SK-N-DZ (cell line): ENCODE measurements at regions not wholly inside any gene's neighbourhood (a gene's known extent, or its start where the extent isn't known, plus 50 kb on each side); places are given as distances from the start of the nearest gene placed in this dataset.
"Not testable (repeated sequence)": the region's sequence is repeated elsewhere in the genome, so short reads cannot be mapped to it uniquely, and the experiment has no call there.

Source experiments
- DNase-seq: peaks from one replicate; pipeline ENCODE4 v3.0.0-alpha.2; 2015; ENCODE audit warnings: low spot score

DNA sequence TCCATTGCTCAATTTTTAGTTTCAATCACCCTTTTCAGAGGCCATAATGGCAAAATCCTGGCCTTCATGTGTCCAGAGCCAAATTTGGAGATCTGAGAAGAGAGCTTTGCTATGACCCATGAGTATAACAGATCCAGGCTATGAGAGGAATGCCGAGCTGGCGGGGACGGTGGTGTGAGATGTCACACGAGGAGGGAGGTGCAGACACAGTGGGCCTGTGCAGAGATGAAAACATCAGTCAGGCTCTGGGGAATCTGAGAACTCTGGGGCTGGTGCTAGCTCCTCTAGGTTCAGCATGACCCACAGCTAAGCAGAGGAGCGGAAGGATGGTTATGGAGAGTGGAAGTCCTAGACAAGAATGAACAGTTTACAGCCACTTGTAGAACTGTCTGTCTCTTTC, 398.3 kb upstream of the ATP10A start:
- DNase-seq, result no peak

DNA sequence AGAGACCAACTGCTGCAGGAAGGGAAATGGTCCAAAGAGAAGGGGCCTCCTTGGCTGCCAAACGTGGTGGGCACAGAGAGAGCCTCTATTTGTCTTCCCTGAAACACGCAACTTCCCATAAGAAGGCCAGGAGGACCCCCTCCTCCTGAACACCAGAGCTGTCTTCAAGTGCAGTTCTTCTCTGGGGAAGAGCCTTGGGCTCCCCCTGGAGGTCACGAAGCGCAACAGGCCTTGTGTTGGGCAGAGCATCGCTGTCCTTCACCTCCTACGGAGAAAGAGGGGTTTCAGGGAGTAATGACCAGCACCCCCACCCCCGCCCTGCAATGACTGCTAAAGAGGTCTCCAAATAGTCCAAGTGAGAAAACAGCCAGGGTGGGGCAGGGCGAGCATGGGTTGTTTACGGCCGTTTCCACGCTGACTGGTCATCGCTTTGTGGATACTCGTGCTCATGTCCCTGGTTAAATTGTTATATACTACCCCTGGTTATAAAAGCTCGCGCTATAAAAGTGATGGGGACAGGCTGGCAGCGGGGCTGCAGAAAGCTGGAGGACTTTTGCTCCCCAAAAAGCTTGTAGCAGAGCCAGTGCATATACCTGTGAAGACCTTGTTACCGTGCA, 397.5 kb upstream of the ATP10A start:
- DNase-seq, result peak; percentile 32

DNA sequence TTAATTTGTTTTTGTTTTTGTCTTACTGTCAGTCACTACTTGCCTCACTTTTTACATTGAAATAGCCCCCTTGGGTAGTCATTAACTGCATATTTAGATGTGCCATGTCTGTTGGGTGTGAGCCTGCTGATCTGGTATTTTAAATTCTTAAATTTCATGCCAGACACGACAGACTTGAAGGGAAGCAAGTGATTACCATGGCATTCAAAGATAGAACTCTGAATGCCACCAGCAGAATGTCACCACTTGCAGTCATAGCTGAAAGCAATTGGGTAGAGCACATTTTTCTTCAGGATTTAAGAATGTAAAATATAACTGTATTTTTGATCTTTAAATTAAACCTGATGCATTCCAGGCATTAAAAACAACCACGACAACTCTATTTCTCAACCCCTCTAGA, 396.5 kb upstream of the ATP10A start:
- DNase-seq, result no peak

DNA sequence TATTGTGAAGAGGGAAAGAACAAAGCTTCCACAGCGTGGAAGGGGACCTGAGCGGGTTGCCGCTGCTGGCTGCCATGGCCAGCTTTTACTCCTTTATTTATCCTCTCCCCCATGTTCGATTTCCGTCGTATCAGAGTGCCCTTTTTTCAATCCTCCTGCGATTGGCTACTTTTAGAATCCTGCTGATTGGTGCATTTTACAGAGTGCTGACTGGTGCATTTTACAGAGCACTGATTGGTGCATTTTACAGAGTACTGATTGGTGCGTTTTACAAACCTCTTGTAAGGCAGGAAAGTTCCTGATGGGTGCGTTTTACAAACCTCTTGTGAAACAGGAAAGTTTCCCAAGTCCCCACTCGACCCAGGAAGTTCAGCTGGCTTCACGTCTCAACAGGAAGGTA, 381.7 kb upstream of the ATP10A start:
- DNase-seq, result not testable (repeated sequence)

DNA sequence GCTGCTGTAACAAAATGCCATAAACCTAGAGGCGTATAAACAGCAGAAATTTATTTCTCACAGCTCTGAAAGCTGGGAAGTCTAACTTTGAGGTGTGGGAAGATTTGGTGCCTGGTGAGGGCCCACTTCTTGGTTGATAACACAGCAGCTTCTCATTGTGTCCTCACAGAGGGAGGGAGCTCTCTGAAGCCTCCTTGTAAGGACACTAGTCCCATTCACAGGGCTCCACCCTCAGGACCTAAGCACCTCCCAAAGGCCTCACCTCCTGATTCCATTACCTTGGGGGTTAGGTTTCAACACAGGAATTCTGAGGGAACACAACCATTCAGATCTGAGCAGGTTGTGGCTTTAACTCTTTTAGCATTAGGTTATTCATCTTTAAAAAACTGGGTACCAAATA, 380.3 kb upstream of the ATP10A start:
- DNase-seq, result no peak

DNA sequence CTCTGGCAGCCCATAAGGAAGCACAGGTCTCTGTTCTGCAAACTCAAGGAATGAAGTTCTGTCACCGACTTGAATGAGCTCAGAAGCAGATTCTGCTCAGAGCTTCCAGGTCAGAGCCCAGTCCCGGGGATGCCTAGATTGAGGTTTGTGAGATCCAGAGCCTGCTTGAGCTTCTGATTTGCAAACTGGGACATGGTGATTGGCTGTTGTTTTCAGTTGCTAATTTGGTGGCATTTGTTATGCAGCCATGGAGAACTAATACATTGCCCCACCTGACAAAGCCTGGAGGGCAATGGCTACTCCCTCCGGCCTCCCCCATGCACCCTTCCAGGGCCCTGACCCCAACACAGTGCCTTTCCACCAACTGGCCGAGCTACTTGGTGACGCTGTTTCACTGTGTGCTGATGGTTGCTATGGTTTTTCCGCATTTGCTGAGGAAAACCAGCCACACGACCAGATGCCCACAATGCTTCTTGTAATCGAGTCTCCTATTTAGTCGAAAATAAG, 379.5 kb upstream of the ATP10A start:
- DNase-seq, result peak; percentile 9

DNA sequence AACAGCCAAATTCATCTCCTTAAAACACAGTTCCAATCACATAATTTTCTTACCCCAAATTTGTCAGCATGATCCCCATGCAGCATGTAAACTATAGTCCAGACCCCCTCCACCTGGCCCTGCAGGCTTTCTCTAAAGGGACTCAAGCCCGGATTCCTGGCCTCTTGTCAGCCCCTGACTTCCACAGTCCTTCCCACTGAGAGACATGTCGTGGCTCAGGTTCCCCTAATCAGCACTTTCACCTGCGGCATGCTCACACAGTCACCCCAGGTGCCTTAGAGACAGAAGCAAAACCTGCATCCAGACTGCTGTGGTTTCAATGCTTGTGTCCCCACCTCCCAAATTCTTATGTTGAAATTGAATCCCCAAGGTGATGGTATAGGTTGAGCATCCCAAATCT, 372.7 kb upstream of the ATP10A start:
- no peak for DNase-seq

DNA sequence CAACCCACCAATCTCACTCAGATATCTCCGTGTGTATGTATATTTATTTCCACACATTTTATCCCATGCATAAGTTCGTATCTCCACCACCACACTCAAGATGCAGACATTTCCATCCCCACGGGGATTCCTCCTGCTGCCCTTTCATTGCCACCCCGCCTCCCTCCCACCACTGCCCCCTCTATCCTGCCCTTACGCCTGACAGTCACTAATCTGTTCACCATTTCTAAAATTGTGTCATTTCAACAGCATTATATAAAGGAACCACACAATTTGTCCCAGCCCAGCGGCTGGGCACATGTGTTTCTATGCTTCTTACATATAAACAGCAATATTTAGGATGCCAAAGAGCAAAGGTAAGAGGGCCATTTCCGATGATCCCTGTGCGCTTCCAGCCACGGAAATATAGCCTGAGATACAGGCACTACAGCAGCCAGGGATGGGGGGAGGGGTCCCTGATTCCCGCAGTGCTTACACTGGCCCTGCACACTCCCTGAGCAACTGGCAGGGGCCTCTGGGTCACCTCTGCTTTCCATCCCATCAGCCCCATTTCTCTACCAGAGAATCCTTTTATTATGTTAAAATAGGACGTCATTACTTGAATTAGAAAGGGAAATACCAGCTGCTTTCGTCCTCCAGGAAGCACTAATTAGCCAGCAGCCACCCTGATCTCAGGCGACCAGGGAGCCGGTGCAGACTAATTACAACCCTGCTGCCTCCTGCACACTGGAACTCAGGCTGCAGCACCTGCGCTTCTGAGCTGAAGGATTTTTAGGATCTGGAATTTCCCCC, 372.0 kb upstream of the ATP10A start:
- DNase-seq, result no peak

DNA sequence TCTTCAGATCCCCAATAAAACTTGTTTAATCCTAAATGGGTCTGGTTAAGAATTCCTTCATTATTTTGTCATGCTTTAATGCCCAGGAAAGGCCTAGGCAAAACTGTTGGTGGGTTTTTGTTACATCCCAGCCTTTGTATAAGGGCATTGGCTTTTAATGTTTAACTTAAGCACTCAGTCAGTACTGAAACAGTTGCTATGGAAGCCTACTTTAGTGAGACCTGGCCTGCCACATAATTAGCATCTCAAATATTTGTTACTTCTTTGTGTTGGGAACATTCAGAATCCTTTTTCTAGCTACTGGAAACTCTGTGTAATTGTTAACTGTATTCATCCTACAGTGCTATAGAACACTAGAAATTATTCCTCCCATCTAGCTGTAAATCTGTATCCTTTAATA, 369.6 kb upstream of the ATP10A start:
- no peak for DNase-seq

DNA sequence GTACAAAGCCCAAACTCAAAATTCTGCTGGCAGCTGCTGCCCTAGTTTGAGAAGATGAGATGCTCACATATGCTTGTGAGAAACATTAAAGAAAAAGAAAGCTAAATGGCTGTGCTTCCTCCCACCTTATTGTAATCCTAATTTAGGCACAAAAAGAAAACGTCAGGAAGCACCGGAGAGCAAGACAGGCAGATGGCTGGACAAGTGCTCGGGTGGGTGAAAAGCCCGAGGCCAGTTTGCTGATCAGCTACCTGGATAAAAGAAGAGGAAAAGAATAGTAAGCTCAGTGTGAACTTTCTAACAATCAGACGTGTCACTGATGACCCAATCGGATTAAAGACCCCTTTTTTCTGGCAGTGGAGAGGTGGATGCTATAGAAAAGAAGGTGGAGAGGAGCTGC, 368.0 kb upstream of the ATP10A start:
- no peak for DNase-seq

DNA sequence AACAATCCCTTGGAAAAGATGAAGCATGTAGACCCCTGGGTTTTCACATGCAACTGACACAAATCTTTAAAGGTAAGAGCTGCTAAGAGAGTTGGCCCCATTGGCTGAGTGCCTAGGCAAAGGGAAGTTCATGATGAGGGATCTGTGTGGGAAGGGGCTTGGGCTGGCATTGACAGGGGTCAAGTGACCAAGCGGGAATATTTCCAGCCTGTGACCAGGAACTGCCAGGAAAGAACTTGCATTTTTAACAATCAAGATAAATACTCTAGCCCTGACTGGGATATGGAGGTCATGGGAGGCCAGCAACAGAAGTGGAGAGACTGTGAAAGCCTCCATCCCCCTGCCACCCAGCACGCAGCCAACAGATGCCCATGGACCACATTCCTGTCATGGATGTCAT, 361.1 kb upstream of the ATP10A start:
- no peak for DNase-seq

DNA sequence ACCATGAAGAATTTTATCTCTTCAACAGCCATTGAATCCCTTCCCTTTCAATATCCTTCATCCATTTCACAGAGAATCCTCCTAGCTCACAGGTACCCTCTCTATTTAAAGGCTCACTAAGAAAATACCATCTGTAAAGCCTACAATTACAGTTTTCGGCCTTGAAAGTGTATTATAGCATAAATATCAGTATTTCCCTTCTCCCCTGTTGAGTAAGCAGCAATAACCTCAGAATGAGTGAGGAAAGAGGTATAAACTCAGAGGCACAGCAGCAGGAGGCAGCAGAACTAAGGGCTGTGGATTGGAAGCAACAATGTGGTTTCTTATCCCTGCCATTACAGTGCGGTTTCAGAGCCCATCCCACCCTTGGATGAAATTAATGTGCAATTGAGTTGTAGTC, 360.6 kb upstream of the ATP10A start:
- no peak for DNase-seq

DNA sequence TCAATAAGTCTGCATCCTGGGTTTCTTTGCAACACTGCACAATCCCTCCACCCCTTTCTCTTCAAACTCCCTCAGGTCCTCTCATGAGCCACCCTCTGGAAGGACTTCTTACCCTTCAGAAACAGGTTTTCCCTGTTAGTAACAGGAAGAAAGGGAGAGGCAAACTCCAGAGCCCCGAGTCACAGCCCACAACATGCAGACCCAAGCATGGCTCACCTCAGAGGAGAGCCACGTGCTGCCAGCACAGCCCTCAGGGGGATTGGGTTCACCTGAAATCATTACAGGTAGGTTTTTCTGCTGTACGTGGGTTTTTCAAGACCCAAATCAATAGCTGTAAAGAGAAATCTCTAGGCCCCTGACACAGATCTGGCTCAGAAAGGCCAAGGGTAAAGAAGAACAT, 359.7 kb upstream of the ATP10A start:
- DNase-seq, result no peak

DNA sequence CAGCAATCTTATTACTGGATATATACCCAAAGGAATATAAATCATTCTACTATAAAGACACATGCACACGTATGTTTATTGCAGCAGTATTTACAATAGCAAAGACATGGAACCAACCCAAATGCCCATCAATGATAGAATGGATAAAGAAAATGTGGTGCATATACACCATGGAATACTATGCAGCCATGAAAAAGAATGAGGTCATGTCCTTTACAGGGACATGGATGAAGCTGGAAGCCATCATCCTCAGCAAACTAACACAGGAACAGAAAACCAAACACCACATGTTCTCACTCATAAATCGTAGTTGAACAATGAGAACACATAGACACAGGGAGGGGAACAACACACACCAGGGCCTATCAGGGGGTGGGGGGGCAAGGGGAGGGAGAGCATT, 353.9 kb upstream of the ATP10A start:
- not testable (repeated sequence) for DNase-seq

DNA sequence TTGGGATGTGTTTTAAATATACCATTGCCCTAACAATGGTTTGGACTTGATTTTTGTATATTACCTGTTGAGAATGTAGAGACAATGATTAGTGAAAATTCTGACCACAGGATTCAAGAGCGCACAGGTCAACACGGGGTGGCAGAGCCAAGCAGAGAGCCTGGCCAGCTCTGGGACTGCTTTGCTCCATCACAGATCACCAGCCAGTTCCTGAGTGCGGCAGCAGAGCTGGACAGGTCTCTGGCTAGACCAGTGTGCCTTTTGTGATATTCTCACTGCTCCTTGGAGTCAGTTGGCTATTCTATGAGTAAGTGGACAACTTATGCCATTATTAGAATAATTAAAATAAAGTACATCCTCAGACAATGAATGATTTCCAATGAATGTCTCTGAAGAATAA, 351.2 kb upstream of the ATP10A start:
- DNase-seq, result no peak

DNA sequence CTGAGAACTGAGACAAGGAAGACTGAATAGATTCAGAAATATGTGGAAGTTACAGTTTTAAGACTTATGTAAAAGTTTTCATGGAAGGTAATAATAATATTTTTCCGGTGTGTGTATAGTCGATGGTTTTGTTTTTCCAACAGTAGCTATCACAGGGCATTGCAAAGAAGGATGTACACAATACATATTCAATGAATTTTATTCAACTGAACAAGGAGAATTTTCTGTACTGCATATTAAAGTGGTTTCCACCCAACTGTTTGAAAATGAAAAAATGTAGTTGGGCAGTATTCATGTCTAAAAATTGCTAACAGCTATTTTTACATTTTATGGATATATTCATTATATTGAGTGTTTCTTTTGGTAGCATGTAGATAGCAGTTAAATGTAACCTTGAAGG, 350.3 kb upstream of the ATP10A start:
- no peak for DNase-seq

DNA sequence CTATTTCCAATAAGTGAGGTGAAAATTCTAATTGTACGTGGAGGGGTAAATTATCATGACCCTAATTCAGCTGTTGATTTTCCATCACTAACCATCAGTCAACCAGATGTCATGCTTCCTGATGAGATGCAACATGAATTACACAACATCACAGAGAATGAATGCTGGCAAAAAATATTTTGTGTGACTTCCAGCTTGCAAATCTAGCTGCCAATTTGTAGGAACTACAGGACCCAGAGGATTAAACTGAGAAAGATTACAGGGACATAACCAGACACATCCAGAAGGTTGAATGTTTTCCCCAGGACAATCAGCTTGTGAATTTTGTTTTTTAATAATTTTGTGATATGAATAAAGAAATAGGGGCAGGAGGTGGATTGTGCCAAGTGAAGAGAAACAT, 349.0 kb upstream of the ATP10A start:
- no peak for DNase-seq

DNA sequence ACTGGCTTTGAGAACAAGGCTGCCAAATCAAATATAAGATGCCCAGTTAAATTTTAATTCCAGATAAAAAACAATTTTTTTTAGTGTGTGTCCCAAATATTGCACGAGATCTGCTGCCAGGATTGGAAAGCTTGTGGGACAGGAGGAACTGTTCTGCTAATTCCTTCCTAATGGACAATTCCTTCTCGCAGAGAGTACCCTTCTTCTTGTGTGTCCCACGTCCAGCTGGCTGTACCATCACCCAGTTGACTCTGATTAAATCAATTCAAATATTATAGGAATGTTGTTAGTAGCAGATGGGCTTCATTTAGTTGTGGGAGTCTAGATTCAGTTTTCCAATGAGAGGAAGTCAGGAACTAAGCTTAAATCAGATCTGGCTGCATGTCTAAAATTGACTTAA, 347.9 kb upstream of the ATP10A start:
- DNase-seq, result no peak

DNA sequence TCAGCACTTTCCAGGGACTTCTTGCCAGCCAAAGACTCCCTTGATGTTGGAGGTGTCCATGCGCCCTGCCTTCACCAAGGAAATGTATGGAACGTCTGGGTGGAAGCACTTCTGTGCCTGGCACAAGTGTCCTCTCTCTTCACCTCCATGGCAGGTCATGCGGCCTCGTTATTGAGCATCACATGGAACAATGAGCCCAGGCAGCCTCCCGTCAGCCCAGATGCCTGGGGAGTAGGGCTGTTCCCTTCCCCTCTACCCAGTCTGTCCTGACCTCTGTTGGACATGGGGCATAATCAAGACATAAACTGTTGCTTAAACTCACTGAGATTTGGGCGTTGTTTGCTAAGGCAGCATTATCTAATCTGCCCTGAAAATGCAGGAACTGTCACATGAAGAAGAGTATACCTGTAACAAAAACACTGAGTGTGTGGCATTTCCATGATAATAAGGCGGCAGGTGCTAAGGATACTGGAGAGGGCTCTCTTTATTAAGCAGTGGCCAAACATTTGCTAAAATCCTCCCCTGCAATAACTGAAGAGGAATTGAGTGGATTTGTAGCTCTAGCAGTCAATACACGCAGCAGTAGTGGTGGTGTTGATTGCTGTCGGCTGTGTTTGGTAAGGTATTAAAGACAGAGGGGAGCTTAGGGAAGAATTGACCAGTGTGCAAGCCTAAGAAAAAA, 338.2 kb upstream of the ATP10A start:
- DNase-seq, result no peak

DNA sequence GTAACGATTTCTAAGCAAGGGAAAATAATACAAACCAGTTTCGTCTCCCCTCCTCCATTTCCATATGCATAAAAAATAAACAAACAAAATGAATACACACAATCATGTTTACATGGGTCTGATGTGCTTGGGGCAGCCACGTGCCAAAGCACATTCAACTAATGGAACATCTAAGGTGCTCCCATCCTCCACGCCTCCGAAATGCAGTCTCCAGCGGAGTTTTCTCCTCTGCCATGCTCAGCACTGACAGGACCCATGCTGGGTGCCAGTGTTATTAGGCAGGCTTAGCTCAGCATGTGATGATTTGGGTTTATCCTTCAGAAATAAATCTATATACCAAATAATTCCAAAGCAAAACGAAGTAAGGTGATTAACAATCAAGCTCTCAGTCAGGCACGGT, 337.3 kb upstream of the ATP10A start:
- DNase-seq, result no peak

DNA sequence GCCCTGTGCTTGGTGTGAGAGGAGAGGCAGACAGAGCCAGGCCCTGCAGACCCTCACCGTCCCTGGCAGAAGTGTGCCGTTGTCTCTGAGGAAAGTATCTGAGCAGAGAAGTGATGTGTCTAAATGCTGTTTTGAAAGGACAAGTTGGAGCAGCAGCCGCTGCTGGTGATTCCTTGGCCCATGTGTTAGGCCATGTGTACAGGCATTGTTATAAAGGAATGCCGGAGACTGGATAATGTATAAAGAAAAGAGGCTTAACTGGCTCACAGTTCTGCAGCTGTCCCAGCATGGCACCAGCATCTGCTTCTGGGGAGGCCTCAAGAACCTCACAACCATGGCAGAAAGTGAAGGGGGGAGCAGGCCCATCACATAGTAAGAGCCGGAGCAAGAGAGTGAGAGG, 334.6 kb upstream of the ATP10A start:
- DNase-seq, result no peak

DNA sequence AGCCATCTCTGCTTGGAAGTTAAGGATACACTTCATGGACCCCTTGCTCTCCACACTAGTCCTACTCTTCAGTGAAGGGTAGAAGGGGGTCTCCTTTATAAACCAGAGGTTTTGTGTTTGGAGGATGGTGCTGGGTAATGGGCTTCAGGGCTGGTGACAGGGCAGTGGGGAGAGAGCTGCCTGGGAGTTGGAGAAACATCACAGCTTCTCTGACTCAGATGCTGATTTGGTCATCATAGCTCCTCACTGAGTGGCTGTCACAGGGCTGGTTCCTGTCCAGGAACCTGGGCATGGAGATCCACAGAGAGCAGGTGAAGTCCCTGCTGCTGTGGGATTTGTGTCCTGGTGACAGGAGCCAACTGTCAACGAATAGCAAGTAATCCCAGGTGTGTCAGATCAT, 333.9 kb upstream of the ATP10A start:
- no peak for DNase-seq

DNA sequence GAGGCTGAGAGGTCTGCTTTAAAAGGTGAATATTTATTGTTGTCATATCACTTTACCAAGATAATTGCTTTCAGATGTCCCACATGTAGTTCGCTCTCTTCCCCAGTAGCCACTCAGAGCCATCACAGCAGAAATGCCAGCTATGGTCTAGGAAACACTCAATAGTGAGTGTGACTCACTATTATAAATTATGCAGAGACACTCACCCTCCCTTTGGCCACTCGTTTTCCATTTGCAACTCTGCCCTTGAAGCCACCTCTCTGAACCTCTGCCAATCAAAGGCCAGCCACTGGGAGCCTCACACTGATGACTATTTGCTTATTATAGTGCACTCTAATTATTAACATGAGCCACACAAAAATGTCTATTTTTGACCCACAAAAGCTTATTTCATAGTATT, 328.1 kb upstream of the ATP10A start:
- no peak for DNase-seq
